GM21423 (cell line): ENCODE measurements at regions not wholly inside any gene's neighbourhood (a gene's known extent, or its start where the extent isn't known, plus 50 kb on each side); places are given as distances from the start of the nearest gene placed in this dataset.
"Not testable (repeated sequence)": the region's sequence is repeated elsewhere in the genome, so short reads cannot be mapped to it uniquely, and the experiment has no call there.

Experiments
- ATAC-seq: cut with Tn5 transposase; IDR thresholded peaks from one replicate; pipeline ENCODE4 v1.9.1; 2021; ENCODE audit warnings: mild to moderate bottlenecking, moderate library complexity; ENCODE audit not compliant: unreplicated experiment

GRCh38 chr17:12195418-12195817 is 174.7 kb downstream of the MAP2K4 start:
- no peak for ATAC-seq

- ATAC-seq: no peak
Measured at GRCh38 chr17:12201294-12201880, 180.7 kb downstream of the MAP2K4 start.

- no peak for ATAC-seq
Measured at GRCh38 chr17:12209632-12210191, 189.0 kb downstream of the MAP2K4 start.

GRCh38 chr17:12220714-12221439 is 200.2 kb downstream of the MAP2K4 start:
- not testable (repeated sequence) for ATAC-seq

- ATAC-seq: no peak
Measured at GRCh38 chr17:12222392-12222791, 201.7 kb downstream of the MAP2K4 start.

DNA sequence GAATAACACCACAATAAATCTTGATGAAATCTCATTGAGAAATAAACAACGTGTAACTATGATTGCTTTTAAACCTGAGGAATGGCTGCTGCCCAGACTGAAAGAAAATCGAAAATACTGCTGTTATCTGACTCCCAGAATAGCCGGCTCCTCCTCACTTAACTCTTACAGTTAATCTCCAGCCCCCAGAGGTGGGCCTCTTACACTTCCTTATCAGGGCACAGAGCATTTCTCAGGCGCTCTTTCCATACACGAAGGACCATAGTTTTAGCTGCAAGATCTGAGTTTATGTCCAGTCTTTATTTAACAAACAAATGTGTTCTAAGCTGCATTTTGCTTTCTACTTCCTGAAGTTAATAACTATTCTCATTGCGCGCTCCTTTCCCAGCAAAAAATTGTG is 206.9 kb downstream of the MAP2K4 start:
- no peak for ATAC-seq

- no peak for ATAC-seq
Measured at GRCh38 chr17:12229335-12229734, 208.7 kb downstream of the MAP2K4 start.

GRCh38 chr17:12230481-12231354 is 210.0 kb downstream of the MAP2K4 start:
- no peak for ATAC-seq

DNA sequence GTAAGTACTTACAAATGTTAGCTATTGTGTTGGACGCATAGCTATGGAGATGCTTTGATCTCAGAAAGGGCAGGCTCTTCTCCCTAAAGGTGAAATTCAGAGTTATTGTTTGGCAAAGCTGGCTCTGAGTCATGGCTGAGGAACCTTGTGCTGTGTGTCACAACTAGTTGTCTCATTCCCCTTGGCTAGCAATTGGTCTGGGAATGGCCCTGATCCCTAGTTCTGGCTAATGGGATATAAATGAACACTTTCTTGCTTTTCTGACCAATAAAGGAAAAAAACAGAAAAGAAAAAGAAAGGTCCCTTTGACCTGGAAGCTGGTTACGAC is 210.6 kb downstream of the MAP2K4 start:
- ATAC-seq: no peak

DNA sequence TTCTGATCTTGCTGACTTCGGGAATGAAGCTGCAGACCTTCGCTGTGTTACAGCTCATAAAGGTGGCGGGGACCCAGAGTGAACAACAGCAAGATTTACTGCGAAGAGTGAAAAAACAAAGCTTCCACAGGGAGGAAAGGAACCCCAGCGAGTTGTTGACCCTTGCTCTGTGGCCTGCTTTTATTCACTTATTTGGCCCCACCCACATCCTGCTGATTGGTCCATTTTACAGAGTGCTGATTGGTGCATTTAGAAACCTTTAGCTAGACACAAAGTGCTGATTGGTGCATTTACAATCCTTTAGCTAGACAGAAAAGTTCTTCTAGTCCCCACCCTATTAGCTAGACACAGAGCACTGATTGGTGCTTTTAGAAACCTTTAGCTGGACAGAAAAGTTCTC is 218.3 kb downstream of the MAP2K4 start:
- ATAC-seq: not testable (repeated sequence)

DNA sequence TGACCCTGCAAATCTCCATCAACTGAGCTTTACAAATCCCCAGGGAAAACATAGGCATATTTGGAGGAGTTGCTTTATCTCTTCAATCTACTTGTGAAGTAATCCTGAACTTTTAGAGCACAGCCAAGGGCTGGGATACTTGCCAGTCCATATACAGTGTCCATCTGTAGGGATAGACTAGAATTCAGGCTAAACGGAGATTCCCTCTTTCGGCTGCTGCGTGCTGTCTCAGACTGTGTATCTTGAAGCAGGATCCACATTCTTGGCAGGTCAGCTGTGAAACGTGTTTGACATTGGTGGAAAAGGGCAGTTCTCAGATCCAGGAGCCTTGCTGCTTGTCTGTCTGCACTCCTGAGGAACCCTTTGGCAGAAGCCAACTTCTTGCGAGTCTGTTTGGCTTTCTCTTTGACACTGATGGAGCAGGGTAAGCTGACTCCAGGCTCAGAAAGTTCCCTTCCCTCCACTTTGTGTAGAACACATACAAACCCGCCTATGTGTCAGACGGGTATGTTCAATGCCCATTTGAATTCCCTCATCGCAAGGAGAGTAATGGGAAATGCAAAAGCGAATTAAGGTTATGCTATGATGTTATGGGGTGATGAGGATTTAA is 221.8 kb downstream of the MAP2K4 start:
- no peak for ATAC-seq

GRCh38 chr17:12247761-12248160 is 227.1 kb downstream of the MAP2K4 start:
- no peak for ATAC-seq

GRCh38 chr17:12250973-12251372 is 230.3 kb downstream of the MAP2K4 start:
- no peak for ATAC-seq

DNA sequence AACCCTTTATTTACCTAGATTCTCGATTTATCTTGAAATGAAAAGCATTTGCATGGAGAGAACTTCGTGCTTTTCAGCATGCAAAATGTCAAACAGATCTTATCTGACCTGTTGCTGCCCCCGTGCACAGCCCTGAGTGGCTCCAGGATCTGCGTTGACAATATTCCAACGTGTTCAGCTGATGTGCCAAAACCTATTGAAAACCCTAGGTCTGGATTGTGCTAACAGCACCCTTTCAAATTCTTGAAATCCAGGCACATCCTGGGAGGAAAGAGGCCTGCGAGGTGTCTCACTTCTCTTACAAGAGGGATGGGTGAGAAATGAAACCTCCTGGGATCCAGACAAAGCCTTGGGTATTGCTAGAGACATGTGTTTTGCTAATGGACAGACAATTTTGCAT is 231.8 kb downstream of the MAP2K4 start:
- ATAC-seq: no peak

DNA sequence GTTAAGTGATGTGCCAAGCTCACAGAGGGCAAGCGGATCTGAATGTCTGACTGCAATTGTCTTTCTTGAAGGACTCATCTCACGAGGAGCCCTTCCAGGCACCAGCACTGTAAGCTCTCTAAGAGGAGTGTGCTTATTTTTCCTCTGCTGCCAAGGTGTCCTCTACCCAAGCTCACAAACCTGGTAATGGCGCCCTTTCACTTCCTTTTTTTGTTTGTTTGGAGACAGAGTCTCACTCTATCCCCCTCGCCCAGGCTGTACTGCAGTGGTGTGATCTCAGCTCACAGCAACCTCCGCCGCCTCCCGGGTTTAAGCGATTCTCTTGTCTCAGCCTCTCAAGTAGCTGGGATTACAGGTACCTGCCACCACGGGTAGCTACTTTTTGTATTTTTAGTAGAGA is 233.8 kb downstream of the MAP2K4 start:
- ATAC-seq: no peak

- ATAC-seq: no peak
Measured at GRCh38 chr17:12256380-12256995, 235.8 kb downstream of the MAP2K4 start.

- ATAC-seq: no peak
Measured at GRCh38 chr17:12257176-12257575, 236.5 kb downstream of the MAP2K4 start.

DNA sequence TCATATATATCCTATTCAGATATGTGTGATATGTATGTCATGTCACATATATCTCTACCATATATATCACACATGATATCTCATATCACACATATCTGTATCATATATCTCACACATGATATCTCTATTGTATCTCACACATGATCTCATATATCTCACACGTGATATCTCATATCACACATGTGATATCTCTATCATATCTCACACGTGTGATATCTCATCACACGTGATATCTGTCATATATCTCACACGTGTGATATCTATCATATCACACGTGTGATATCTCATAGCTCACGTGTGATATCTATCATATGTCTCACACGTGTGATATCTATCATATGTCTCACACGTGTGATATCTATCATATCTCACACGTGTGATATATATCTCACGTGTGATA is 240.7 kb downstream of the MAP2K4 start:
- ATAC-seq: no peak

- ATAC-seq: no peak
Measured at GRCh38 chr17:12269751-12270150, 249.1 kb downstream of the MAP2K4 start.

GRCh38 chr17:12277827-12278226 is 257.1 kb downstream of the MAP2K4 start:
- no peak for ATAC-seq

DNA sequence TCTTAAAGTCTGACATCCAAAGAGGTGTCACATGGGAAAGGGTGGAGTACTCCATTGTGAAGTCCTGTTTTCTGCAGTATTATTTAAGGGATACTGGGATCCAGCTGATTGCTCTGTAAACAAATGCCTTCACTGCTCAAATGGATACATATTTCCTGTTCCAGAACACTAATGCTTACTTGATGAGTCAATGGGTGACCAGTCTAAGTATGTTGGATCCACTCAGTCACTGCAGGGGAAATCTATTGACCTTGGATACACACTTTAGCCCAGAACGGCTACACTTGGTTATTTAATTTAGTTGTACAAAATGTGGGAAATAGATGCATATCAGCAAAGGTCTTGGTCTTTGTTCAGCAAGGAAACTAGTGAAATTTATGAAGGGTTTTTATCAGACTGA is 261.4 kb downstream of the MAP2K4 start:
- ATAC-seq: no peak
